Activated CD4-positive, alpha-beta T cell treated with anti-CD3 and anti-CD28 coated beads, Interleukin-2, amount 50 U/mL, for 16 hours (primary cell): ENCODE measurements at regions not wholly inside any gene's neighbourhood (a gene's known extent, or its start where the extent isn't known, plus 50 kb on each side); places are given as distances from the start of the nearest gene placed in this dataset.
"Not testable (repeated sequence)": the region's sequence is repeated elsewhere in the genome, so short reads cannot be mapped to it uniquely, and the experiment has no call there.

ENCODE experiments used
- DNase-seq: peaks from one replicate; pipeline ENCODE4 v3.0.0-alpha.2; 2020

- DNase-seq, result no peak
Measured at GRCh38 chr1:38497921-38498656, 361.5 kb downstream of the RRAGC start.

GRCh38 chr1:38493306-38493705, 366.3 kb downstream of the RRAGC start:
- not testable (repeated sequence) for DNase-seq

- peak; percentile 52 for DNase-seq
Measured at GRCh38 chr1:38489844-38490270, 369.7 kb downstream of the RRAGC start.

- DNase-seq, result no peak
Measured at GRCh38 chr1:38488162-38488898, 371.2 kb downstream of the RRAGC start.

- no peak for DNase-seq
Measured at GRCh38 chr1:38487396-38487795, 372.2 kb downstream of the RRAGC start.

GRCh38 chr1:38486085-38486484, 373.5 kb downstream of the RRAGC start:
- no peak for DNase-seq

- no peak for DNase-seq
Measured at GRCh38 chr1:38481871-38482826, 377.4 kb downstream of the RRAGC start.

GRCh38 chr1:38479662-38480061, 379.9 kb downstream of the RRAGC start:
- DNase-seq, result not testable (repeated sequence)

GRCh38 chr1:38477811-38478210, 381.8 kb downstream of the RRAGC start:
- no peak for DNase-seq

GRCh38 chr1:38476850-38477178, 382.8 kb downstream of the RRAGC start:
- DNase-seq, result no peak

- DNase-seq, result no peak
Measured at GRCh38 chr1:38476111-38476849, 383.3 kb downstream of the RRAGC start.

GRCh38 chr1:38475624-38476005, 384.0 kb downstream of the RRAGC start:
- no peak for DNase-seq

- no peak for DNase-seq
Measured at GRCh38 chr1:38474738-38475623, 384.6 kb downstream of the RRAGC start.

- DNase-seq, result no peak
Measured at GRCh38 chr1:38466487-38466886, 393.1 kb downstream of the RRAGC start.

- DNase-seq, result no peak
Measured at GRCh38 chr1:38465460-38465859, 394.1 kb downstream of the RRAGC start.

- DNase-seq, result no peak
Measured at GRCh38 chr1:38464071-38464661, 395.4 kb downstream of the RRAGC start.

GRCh38 chr1:38463074-38463473, 396.5 kb downstream of the RRAGC start:
- no peak for DNase-seq

GRCh38 chr1:38456531-38456876, 403.1 kb downstream of the RRAGC start:
- DNase-seq, result no peak

- no peak for DNase-seq
Measured at GRCh38 chr1:38455829-38456530, 403.6 kb downstream of the RRAGC start.

- no peak for DNase-seq
Measured at GRCh38 chr1:38454749-38455441, 404.7 kb downstream of the RRAGC start.
